HCEC 1CT (cell line): ENCODE measurements at regions not wholly inside any gene's neighbourhood (a gene's known extent, or its start where the extent isn't known, plus 50 kb on each side); places are given as distances from the start of the nearest gene placed in this dataset.

Experiments used
- DNase-seq: peaks from one replicate; pipeline ENCODE4 v3.0.0-alpha.2; 2017

- DNase-seq, result no peak
These were observed 368.8 kb upstream of the KIRREL3 start for GRCh38 chr11:127369356-127369755.

GRCh38 chr11:127362754-127363308 lies 362.3 kb upstream of the KIRREL3 start:
- DNase-seq, result no peak

- no peak for DNase-seq
These were observed 357.6 kb upstream of the KIRREL3 start for GRCh38 chr11:127358160-127358559.

- no peak for DNase-seq
These were observed 349.9 kb upstream of the KIRREL3 start for GRCh38 chr11:127350476-127350875.

- DNase-seq, result no peak
These were observed 345.4 kb upstream of the KIRREL3 start for GRCh38 chr11:127345819-127346459.

- no peak for DNase-seq
These were observed 339.9 kb upstream of the KIRREL3 start for GRCh38 chr11:127340438-127340837.

- no peak for DNase-seq
These were observed 338.8 kb upstream of the KIRREL3 start for GRCh38 chr11:127339376-127339775.

- DNase-seq, result no peak
These were observed 338.1 kb upstream of the KIRREL3 start for GRCh38 chr11:127338380-127339259.

GRCh38 chr11:127334466-127334865 lies 333.9 kb upstream of the KIRREL3 start:
- no peak for DNase-seq

GRCh38 chr11:127332896-127333295 lies 332.3 kb upstream of the KIRREL3 start:
- DNase-seq, result no peak

- no peak for DNase-seq
These were observed 329.5 kb upstream of the KIRREL3 start for GRCh38 chr11:127330044-127330443.

- no peak for DNase-seq
These were observed 307.7 kb upstream of the KIRREL3 start for GRCh38 chr11:127308291-127308690.

- no peak for DNase-seq
These were observed 307.1 kb upstream of the KIRREL3 start for GRCh38 chr11:127307700-127308099.

- DNase-seq, result no peak
These were observed 304.1 kb upstream of the KIRREL3 start for GRCh38 chr11:127304634-127305033.

GRCh38 chr11:127288926-127289325 lies 288.4 kb upstream of the KIRREL3 start:
- no peak for DNase-seq

- no peak for DNase-seq
These were observed 281.0 kb upstream of the KIRREL3 start for GRCh38 chr11:127281534-127281933.

- no peak for DNase-seq
These were observed 275.2 kb upstream of the KIRREL3 start for GRCh38 chr11:127275774-127276173.

GRCh38 chr11:127274328-127274676 lies 273.7 kb upstream of the KIRREL3 start:
- no peak for DNase-seq

- no peak for DNase-seq
These were observed 273.2 kb upstream of the KIRREL3 start for GRCh38 chr11:127273593-127274327.

- DNase-seq, result no peak
These were observed 270.3 kb upstream of the KIRREL3 start for GRCh38 chr11:127270851-127271250.

- DNase-seq, result no peak
These were observed 269.3 kb upstream of the KIRREL3 start for GRCh38 chr11:127269911-127270310.

- DNase-seq, result no peak
These were observed 268.4 kb upstream of the KIRREL3 start for GRCh38 chr11:127268932-127269331.

GRCh38 chr11:127268521-127268920 lies 268.0 kb upstream of the KIRREL3 start:
- DNase-seq, result no peak
